Stimulated activated CD8-positive, alpha-beta memory T cell treated with anti-CD3 and anti-CD28 coated beads, Interleukin-7, amount 100 ng/mL, for 1 hour (primary cell): ENCODE measurements at regions not wholly inside any gene's neighbourhood (a gene's known extent, or its start where the extent isn't known, plus 50 kb on each side); places are given as distances from the start of the nearest gene placed in this dataset.
"Not testable (repeated sequence)": the region's sequence is repeated elsewhere in the genome, so short reads cannot be mapped to it uniquely, and the experiment has no call there.

Experiments used
- DNase-seq, 2 donors: peaks; one replicate each; pipeline ENCODE4 v3.0.0-alpha.2; 2020; ENCODE audit warnings: low read depth in 2 of 2

- no peak for DNase-seq
Observed at GRCh38 chr18:59800897-59801296, 98.9 kb upstream of the PMAIP1 start.

GRCh38 chr18:59799383-59800015 is 100.3 kb upstream of the PMAIP1 start:
- no peak for DNase-seq

- DNase-seq = no peak
Observed at GRCh38 chr18:59795882-59796281, 98.7 kb upstream of the CCBE1 start.

GRCh38 chr18:59792353-59792752 is 95.1 kb upstream of the CCBE1 start:
- no peak for DNase-seq

GRCh38 chr18:59790346-59790936 is 93.2 kb upstream of the CCBE1 start:
- DNase-seq = not testable (repeated sequence)

- DNase-seq = no peak
Observed at GRCh38 chr18:59788791-59789106, 91.5 kb upstream of the CCBE1 start.

- DNase-seq = no peak
Observed at GRCh38 chr18:59787998-59788790, 91.0 kb upstream of the CCBE1 start.

- DNase-seq = no peak
Observed at GRCh38 chr18:59784694-59785093, 87.5 kb upstream of the CCBE1 start.

GRCh38 chr18:59783138-59783537 is 85.9 kb upstream of the CCBE1 start:
- DNase-seq = no peak

- no peak for DNase-seq
Observed at GRCh38 chr18:59779979-59780378, 82.8 kb upstream of the CCBE1 start.

- no peak for DNase-seq
Observed at GRCh38 chr18:59778434-59778833, 81.2 kb upstream of the CCBE1 start.

- DNase-seq = no peak
Observed at GRCh38 chr18:59777636-59778035, 80.4 kb upstream of the CCBE1 start.

GRCh38 chr18:59769129-59769865 is 72.1 kb upstream of the CCBE1 start:
- no peak for DNase-seq

- DNase-seq = no peak
Observed at GRCh38 chr18:59768409-59768808, 71.2 kb upstream of the CCBE1 start.

- no peak for DNase-seq
Observed at GRCh38 chr18:59767732-59768131, 70.5 kb upstream of the CCBE1 start.

GRCh38 chr18:59765343-59765742 is 68.1 kb upstream of the CCBE1 start:
- DNase-seq = no peak

GRCh38 chr18:59764281-59764680 is 67.1 kb upstream of the CCBE1 start:
- DNase-seq = no peak

GRCh38 chr18:59763541-59764136 is 66.4 kb upstream of the CCBE1 start:
- no peak for DNase-seq

- DNase-seq = no peak
Observed at GRCh38 chr18:59760619-59761600, 63.7 kb upstream of the CCBE1 start.

- DNase-seq = no peak
Observed at GRCh38 chr18:59760212-59760611, 63.0 kb upstream of the CCBE1 start.

- DNase-seq = no peak
Observed at GRCh38 chr18:59758837-59759236, 61.6 kb upstream of the CCBE1 start.
